ENCODE measurements at regions not wholly inside any gene's neighbourhood (a gene's known extent, or its start where the extent isn't known, plus 50 kb on each side); places are given as distances from the start of the nearest gene placed in this dataset.

GRCh38 chr3:165642761-165643420 is 194.3 kb downstream of the BCHE start:
- intact Hi-C loops (cut with micrococcal nuclease): no loop called here
- no peak for DNase-seq
- no peaks in the 10 kb centered on the region for H3K36me3 Mint-ChIP-seq (ENCODE audit: low read depth)
- ChIA-PET POLR2A (no interaction called here), CTCF (no interaction called here)
- no peak for ATAC-seq (ENCODE audit: low read depth)
- H3K4me3 Mint-ChIP-seq: no peak overlapping the region
- H3K27ac Mint-ChIP-seq: no peak overlapping the region
- TF ChIP-seq, protein P1, sequence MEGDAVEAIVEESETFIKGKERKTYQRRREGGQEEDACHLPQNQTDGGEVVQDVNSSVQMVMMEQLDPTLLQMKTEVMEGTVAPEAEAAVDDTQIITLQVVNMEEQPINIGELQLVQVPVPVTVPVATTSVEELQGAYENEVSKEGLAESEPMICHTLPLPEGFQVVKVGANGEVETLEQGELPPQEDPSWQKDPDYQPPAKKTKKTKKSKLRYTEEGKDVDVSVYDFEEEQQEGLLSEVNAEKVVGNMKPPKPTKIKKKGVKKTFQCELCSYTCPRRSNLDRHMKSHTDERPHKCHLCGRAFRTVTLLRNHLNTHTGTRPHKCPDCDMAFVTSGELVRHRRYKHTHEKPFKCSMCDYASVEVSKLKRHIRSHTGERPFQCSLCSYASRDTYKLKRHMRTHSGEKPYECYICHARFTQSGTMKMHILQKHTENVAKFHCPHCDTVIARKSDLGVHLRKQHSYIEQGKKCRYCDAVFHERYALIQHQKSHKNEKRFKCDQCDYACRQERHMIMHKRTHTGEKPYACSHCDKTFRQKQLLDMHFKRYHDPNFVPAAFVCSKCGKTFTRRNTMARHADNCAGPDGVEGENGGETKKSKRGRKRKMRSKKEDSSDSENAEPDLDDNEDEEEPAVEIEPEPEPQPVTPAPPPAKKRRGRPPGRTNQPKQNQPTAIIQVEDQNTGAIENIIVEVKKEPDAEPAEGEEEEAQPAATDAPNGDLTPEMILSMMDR (IDR thresholded peaks at IDR 0.05): no peak
- H3K27me3 Mint-ChIP-seq: no peaks in the 10 kb centered on the region
- peaks cover 8% of the 10 kb centered on the region for H3K9me3 Mint-ChIP-seq
- H3K4me1 Mint-ChIP-seq: no peaks in the 10 kb centered on the region

GRCh38 chr3:165641569-165642310 is 195.5 kb downstream of the BCHE start:
- H3K4me1 Mint-ChIP-seq: no peaks in the 10 kb centered on the region
- ChIA-PET POLR2A (no interaction called here), CTCF (no interaction called here)
- H3K27me3 Mint-ChIP-seq: no peaks in the 10 kb centered on the region
- no peak overlapping the region for H3K4me3 Mint-ChIP-seq
- intact Hi-C loops (cut with micrococcal nuclease): no loop called here
- DNase-seq: no peak
- no peak overlapping the region for H3K27ac Mint-ChIP-seq
- no peaks in the 10 kb centered on the region for H3K36me3 Mint-ChIP-seq (ENCODE audit: low read depth)
- H3K9me3 Mint-ChIP-seq: peaks cover 7% of the 10 kb centered on the region
- ATAC-seq (ENCODE audit: low read depth): no peak
- TF ChIP-seq, protein P1 (IDR thresholded peaks at IDR 0.05): no peak

- Mint-ChIP-seq H3K27ac (no peak overlapping the region), H3K27me3 (no peaks in the 10 kb centered on the region), H3K36me3 (ENCODE audit: low read depth) (no peaks in the 10 kb centered on the region), H3K9me3 (peaks cover 4% of the 10 kb centered on the region), H3K4me3 (no peak overlapping the region), H3K4me1 (no peaks in the 10 kb centered on the region)
- TF ChIP-seq, protein P1 (IDR thresholded peaks at IDR 0.05): no peak
- ATAC-seq (ENCODE audit: low read depth) (no peak), DNase-seq (no peak)
- intact Hi-C loops (cut with micrococcal nuclease): no loop called here
- ChIA-PET POLR2A (no interaction called here), CTCF (no interaction called here)
Measured at GRCh38 chr3:165640970-165641369, 196.3 kb downstream of the BCHE start.

DNA sequence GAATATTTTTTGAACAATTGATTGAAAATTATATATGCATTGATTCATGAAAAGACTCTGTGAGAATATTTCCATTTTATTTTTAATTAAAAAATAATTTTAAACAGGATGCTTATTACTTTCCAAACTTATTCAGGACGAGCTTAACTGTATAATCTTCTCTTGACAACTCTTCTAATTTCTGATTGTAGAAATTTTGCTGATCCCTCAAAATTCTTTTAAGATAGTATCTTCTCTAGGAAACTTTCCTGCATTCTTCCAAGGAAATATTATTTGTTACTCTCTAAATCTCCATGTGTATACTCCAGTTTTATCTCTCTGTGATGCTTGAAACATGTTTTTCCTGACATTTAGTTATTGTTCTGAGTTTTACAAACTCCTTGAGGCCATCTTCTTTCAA is 197.2 kb downstream of the BCHE start:
- ChIA-PET CTCF (no interaction called here), POLR2A (no interaction called here)
- Mint-ChIP-seq H3K27me3 (no peaks in the 10 kb centered on the region), H3K4me3 (no peak overlapping the region), H3K36me3 (ENCODE audit: low read depth) (no peaks in the 10 kb centered on the region), H3K9me3 (no peaks in the 10 kb centered on the region), H3K27ac (no peak overlapping the region), H3K4me1 (no peaks in the 10 kb centered on the region)
- ATAC-seq (ENCODE audit: low read depth): no peak
- intact Hi-C loops (cut with micrococcal nuclease): no loop called here
- TF ChIP-seq, protein P1 (IDR thresholded peaks at IDR 0.05): no peak
- no peak for DNase-seq

DNA sequence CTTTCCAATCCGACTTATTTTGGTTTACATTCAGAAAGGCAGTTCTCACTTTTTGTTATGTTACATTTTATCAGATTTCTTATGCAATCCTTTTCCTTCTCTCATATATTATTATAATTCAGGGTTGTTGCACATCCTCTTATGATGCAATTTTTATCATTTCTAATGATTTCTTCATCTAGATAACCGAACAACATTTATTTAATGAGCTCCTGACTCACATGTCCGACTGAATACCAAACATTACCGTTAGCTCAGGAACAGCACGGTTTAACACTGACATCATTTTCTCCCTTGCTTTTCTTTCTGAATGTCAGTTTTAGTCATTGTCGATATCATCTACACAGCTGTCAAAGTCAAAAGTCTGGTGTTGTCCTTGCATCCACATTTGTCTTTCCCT is 199.2 kb downstream of the BCHE start:
- H3K27ac Mint-ChIP-seq: no peak overlapping the region
- CTCF ChIA-PET: no interaction called here
- H3K27me3 Mint-ChIP-seq: no peaks in the 10 kb centered on the region
- TF ChIP-seq, protein P1 (IDR thresholded peaks at IDR 0.05): no peak
- H3K4me1 Mint-ChIP-seq: no peaks in the 10 kb centered on the region
- no peaks in the 10 kb centered on the region for H3K9me3 Mint-ChIP-seq
- no peak for ATAC-seq (ENCODE audit: low read depth)
- intact Hi-C loops (cut with micrococcal nuclease): no loop called here
- no peak overlapping the region for H3K4me3 Mint-ChIP-seq
- DNase-seq: no peak
- POLR2A ChIA-PET: no interaction called here
- no peaks in the 10 kb centered on the region for H3K36me3 Mint-ChIP-seq (ENCODE audit: low read depth)
